Liver (tissue), 3 donors: ENCODE measurements at regions not wholly inside any gene's neighbourhood (a gene's known extent, or its start where the extent isn't known, plus 50 kb on each side); places are given as distances from the start of the nearest gene placed in this dataset.

Experiments used
- ATF3 ChIP-seq: IDR thresholded peaks from 2 replicates; pipeline ENCODE4 v1.6.1; 2016; ENCODE audit warnings: antibody characterized with exemption
- CTCF ChIP-seq: fragments of 150-350 bp; IDR thresholded peaks from 2 replicates; pipeline ENCODE4 v1.5.1; 2017; ENCODE audit warnings: improper control_type of control experiment, low read depth, low read length; ENCODE audit not compliant: missing input control
- GABPA ChIP-seq, 2 donors: IDR thresholded peaks in 1 of 2; conservative IDR thresholded peaks in 1 of 2; 2 replicates each; pipeline ENCODE4 v1.6.1; 2016; ENCODE audit warnings: antibody characterized with exemption in 2 of 2, mild to moderate bottlenecking in 1 of 2, moderate library complexity in 1 of 2
- REST ChIP-seq: IDR thresholded peaks from 2 replicates; pipeline ENCODE4 v1.6.1; 2016; ENCODE audit warnings: antibody characterized with exemption, mild to moderate bottlenecking
- YY1 ChIP-seq: IDR thresholded peaks from 2 replicates; pipeline ENCODE4 v1.6.1; 2016; ENCODE audit warnings: antibody characterized with exemption, mild to moderate bottlenecking
- donor health status: healthy.
- donor health status: healthy.

GRCh38 chr3:24591191-24591590 lies 96.5 kb upstream of the THRB start:
- TF ChIP-seq ATF3 (no peak), YY1 (no peak), CTCF (no peak), REST (no peak), GABPA (IDR thresholded peaks at IDR 0.05 in 1 of 2, conservative IDR thresholded peaks at IDR 0.05 in 1 of 2) (no peak)
